Spleen (tissue), 7 donors: ENCODE measurements at regions not wholly inside any gene's neighbourhood (a gene's known extent, or its start where the extent isn't known, plus 50 kb on each side); places are given as distances from the start of the nearest gene placed in this dataset.

Experiments
- POLR2A ChIP-seq, 3 donors: fragments of 450-650 bp; IDR thresholded peaks; one replicate each; pipeline ENCODE4 v1.5.1; 2017; ENCODE audit warnings: antibody characterized with exemption in 3 of 3, mild to moderate bottlenecking in 1 of 3
- TF ChIP-seq, protein P1 (sequence below), 11 experiments: fragments of 200-600 bp in 7 of 11; fragments of 450-650 bp in 4 of 11; sonication (generic) in 4 of 11; IDR thresholded peaks in 8 of 11; conservative IDR thresholded peaks in 3 of 11; 1 replicate in 7 of 11; 2 replicates in 4 of 11; pipeline versions ENCODE4 v1.4.0 to v1.8.0; 2016 to 2021; ENCODE audit warnings: antibody characterized with exemption in 11 of 11, inconsistent platforms in 4 of 11, mild to moderate bottlenecking in 1 of 11
- donor health status: DM: no; HTN: no; CAD: no; lungs with moderate emphysema.
- donor health status: DM: no; HTN: no; CAD: no.
- donor health status: DM: no; HTN: no; CAD: no.

DNA sequence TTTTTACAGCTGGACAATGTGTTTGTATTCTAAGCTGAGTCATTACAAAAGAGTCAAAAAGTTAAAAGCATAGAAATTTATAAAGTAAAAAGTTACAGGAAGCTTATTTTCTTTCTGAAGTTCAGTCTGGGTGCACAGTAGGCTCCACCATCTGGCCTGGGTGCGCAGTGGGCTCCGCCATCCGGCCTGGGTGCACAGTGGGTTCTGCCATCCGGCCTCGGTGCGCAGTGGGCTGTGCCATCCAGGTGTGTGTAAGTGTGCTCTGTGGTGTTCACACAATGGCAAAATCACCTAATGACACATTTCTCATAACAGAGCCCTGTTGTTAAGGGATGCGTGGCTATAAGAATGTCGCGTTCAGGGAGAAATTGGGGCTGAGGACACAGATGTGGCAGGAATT is 195.5 kb downstream of the ANKRD30B start:
- TF ChIP-seq, protein P1, sequence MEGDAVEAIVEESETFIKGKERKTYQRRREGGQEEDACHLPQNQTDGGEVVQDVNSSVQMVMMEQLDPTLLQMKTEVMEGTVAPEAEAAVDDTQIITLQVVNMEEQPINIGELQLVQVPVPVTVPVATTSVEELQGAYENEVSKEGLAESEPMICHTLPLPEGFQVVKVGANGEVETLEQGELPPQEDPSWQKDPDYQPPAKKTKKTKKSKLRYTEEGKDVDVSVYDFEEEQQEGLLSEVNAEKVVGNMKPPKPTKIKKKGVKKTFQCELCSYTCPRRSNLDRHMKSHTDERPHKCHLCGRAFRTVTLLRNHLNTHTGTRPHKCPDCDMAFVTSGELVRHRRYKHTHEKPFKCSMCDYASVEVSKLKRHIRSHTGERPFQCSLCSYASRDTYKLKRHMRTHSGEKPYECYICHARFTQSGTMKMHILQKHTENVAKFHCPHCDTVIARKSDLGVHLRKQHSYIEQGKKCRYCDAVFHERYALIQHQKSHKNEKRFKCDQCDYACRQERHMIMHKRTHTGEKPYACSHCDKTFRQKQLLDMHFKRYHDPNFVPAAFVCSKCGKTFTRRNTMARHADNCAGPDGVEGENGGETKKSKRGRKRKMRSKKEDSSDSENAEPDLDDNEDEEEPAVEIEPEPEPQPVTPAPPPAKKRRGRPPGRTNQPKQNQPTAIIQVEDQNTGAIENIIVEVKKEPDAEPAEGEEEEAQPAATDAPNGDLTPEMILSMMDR (IDR thresholded peaks at IDR 0.05 in 8 of 11, conservative IDR thresholded peaks at IDR 0.05 in 3 of 11), result no peak
- TF ChIP-seq POLR2A (IDR thresholded peaks at IDR 0.05), result no peak
